ENCODE measurements at regions not wholly inside any gene's neighbourhood (a gene's known extent, or its start where the extent isn't known, plus 50 kb on each side); places are given as distances from the start of the nearest gene placed in this dataset.

- intact Hi-C loops (cut with micrococcal nuclease): no loop called here
- H3K27ac Mint-ChIP-seq: no peak overlapping the region
Measured at GRCh38 chr15:36365963-36366362, 213.5 kb upstream of the CDIN1 start.

GRCh38 chr15:36370051-36370730 lies 209.2 kb upstream of the CDIN1 start:
- H3K4me1 Mint-ChIP-seq: no peaks in the 10 kb centered on the region
- no peaks in the 10 kb centered on the region for H3K27me3 Mint-ChIP-seq (ENCODE audit: low read depth in 2 of 2)

More at GRCh38 chr15:36365963-36366362, 213.5 kb upstream of the CDIN1 start:
- H3K27me3 ChIP-seq (ENCODE audit: control insufficient read depth, insufficient read depth, low read length): no peaks in the 10 kb centered on the region
- TF ChIP-seq CTCF (IDR thresholded peaks at IDR 0.05): no peak
- DNase-seq: no peak
- H3K27ac ChIP-seq (ENCODE audit: low read length): no peak overlapping the region
- no peaks in the 10 kb centered on the region for H3K36me3 ChIP-seq (ENCODE audit: control insufficient read depth, insufficient read depth, low read length)
- Mint-ChIP-seq H3K4me3 (no peak overlapping the region), H3K4me1 (no peaks in the 10 kb centered on the region), H3K27me3 (ENCODE audit: low read depth in 2 of 2) (no peaks in the 10 kb centered on the region), H3K36me3 (no peaks in the 10 kb centered on the region), H3K9me3 (peaks cover 4 to 12% of the 10 kb centered on the region in 2 donors)
- H3K4me3 ChIP-seq (ENCODE audit: low read length): no peak overlapping the region
- 38% methylated on average over 2 of the region's 2 CpGs for WGBS (ENCODE audit: insufficient coverage)
- ATAC-seq: no peak
- no peaks in the 10 kb centered on the region for H3K9me3 ChIP-seq (ENCODE audit: control insufficient read depth, insufficient read depth, low read length)
- H3K4me1 ChIP-seq (ENCODE audit: control insufficient read depth, insufficient read depth, low read length): no peaks in the 10 kb centered on the region

GRCh38 chr15:36370731-36371112 lies 208.7 kb upstream of the CDIN1 start:
- no peaks in the 10 kb centered on the region for H3K27me3 ChIP-seq (ENCODE audit: control insufficient read depth, insufficient read depth, low read length)
- Mint-ChIP-seq H3K9me3 (peaks cover 4 to 8% of the 10 kb centered on the region in 2 donors), H3K4me1 (no peaks in the 10 kb centered on the region), H3K27ac (no peak overlapping the region), H3K27me3 (ENCODE audit: low read depth in 2 of 2) (no peaks in the 10 kb centered on the region), H3K36me3 (no peaks in the 10 kb centered on the region), H3K4me3 (no peak overlapping the region)
- H3K9me3 ChIP-seq (ENCODE audit: control insufficient read depth, insufficient read depth, low read length): no peaks in the 10 kb centered on the region
- no peak overlapping the region for H3K27ac ChIP-seq (ENCODE audit: low read length)
- no peaks in the 10 kb centered on the region for H3K4me1 ChIP-seq (ENCODE audit: control insufficient read depth, insufficient read depth, low read length)
- no peaks in the 10 kb centered on the region for H3K36me3 ChIP-seq (ENCODE audit: control insufficient read depth, insufficient read depth, low read length)
- no peak for DNase-seq
- no peak for ATAC-seq
- no peak for TF ChIP-seq CTCF (IDR thresholded peaks at IDR 0.05)
- intact Hi-C loops (cut with micrococcal nuclease): no loop called here
- H3K4me3 ChIP-seq (ENCODE audit: low read length): no peak overlapping the region

More at GRCh38 chr15:36370051-36370730, 209.2 kb upstream of the CDIN1 start:
- no peak for TF ChIP-seq CTCF (IDR thresholded peaks at IDR 0.05)
- 91% methylated on average over 1 of the region's 3 CpGs for WGBS (ENCODE audit: insufficient coverage)
- Mint-ChIP-seq H3K9me3 (peaks cover 4 to 8% of the 10 kb centered on the region in 2 donors), H3K4me3 (no peak overlapping the region), H3K36me3 (no peaks in the 10 kb centered on the region), H3K27ac (no peak overlapping the region)
- no peak for DNase-seq
- intact Hi-C loops (cut with micrococcal nuclease): no loop called here
- Histone ChIP-seq H3K9me3 (ENCODE audit: control insufficient read depth, insufficient read depth, low read length) (no peaks in the 10 kb centered on the region), H3K36me3 (ENCODE audit: control insufficient read depth, insufficient read depth, low read length) (no peaks in the 10 kb centered on the region), H3K4me1 (ENCODE audit: control insufficient read depth, insufficient read depth, low read length) (no peaks in the 10 kb centered on the region), H3K27ac (ENCODE audit: low read length) (no peak overlapping the region), H3K27me3 (ENCODE audit: control insufficient read depth, insufficient read depth, low read length) (no peaks in the 10 kb centered on the region), H3K4me3 (ENCODE audit: low read length) (no peak overlapping the region)
- no peak for ATAC-seq

- H3K9me3 Mint-ChIP-seq: peaks cover 4 to 5% of the 10 kb centered on the region in 2 donors
- intact Hi-C loops (cut with micrococcal nuclease): no loop called here
- no peak overlapping the region for H3K4me3 Mint-ChIP-seq
- no peak overlapping the region for H3K4me3 ChIP-seq (ENCODE audit: low read length)
- H3K4me1 ChIP-seq (ENCODE audit: control insufficient read depth, insufficient read depth, low read length): no peaks in the 10 kb centered on the region
- no peaks in the 10 kb centered on the region for H3K36me3 ChIP-seq (ENCODE audit: control insufficient read depth, insufficient read depth, low read length)
- H3K27ac ChIP-seq (ENCODE audit: low read length): no peak overlapping the region
- no peak for TF ChIP-seq CTCF (IDR thresholded peaks at IDR 0.05)
- no peaks in the 10 kb centered on the region for H3K27me3 Mint-ChIP-seq (ENCODE audit: low read depth in 2 of 2)
- ATAC-seq (no peak), DNase-seq (no peak)
- H3K27me3 ChIP-seq (ENCODE audit: control insufficient read depth, insufficient read depth, low read length): no peaks in the 10 kb centered on the region
- no peaks in the 10 kb centered on the region for H3K4me1 Mint-ChIP-seq
- no peaks in the 10 kb centered on the region for H3K36me3 Mint-ChIP-seq
- no peak overlapping the region for H3K27ac Mint-ChIP-seq
- no peaks in the 10 kb centered on the region for H3K9me3 ChIP-seq (ENCODE audit: control insufficient read depth, insufficient read depth, low read length)
Measured at GRCh38 chr15:36371509-36371908, 207.9 kb upstream of the CDIN1 start.

Data from natural killer cell (primary cell).